ENCODE measurements at regions not wholly inside any gene's neighbourhood (a gene's known extent, or its start where the extent isn't known, plus 50 kb on each side); places are given as distances from the start of the nearest gene placed in this dataset.

DNA sequence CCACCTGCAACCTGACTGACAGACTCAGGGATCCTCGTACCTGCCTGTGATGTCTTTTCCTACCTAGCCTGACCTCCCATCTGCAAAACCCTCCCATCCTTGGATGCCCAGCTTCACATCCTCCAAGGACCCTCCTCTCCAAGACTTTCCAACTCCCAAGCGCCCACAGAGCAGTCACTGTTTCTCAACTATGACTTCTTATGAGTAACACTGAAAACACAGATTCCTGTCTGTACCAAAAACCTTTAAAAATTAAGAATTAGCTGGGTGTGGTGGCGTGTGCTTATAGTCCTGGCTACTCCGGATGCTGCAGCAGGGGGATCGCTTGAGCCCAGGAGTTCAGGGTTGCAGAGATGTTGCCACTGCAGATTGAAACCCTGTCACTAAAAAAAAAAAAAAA lies 181.9 kb downstream of the PSMG1 start:
- no peak for TF ChIP-seq GATA2 (IDR thresholded peaks at IDR 0.05; ENCODE audit: low read depth, low read length)
- no peak for TF ChIP-seq GATA3 (IDR thresholded peaks at IDR 0.05; ENCODE audit: low read depth, low read length)

Data from SH-SY5Y (cell line).